HG02938 (cell line): ENCODE measurements at regions not wholly inside any gene's neighbourhood (a gene's known extent, or its start where the extent isn't known, plus 50 kb on each side); places are given as distances from the start of the nearest gene placed in this dataset.
"Not testable (repeated sequence)": the region's sequence is repeated elsewhere in the genome, so short reads cannot be mapped to it uniquely, and the experiment has no call there.

Experiments
- ATAC-seq: cut with Tn5 transposase; IDR thresholded peaks from one replicate; pipeline ENCODE4 v1.9.1; 2021; ENCODE audit warnings: mild to moderate bottlenecking, moderate library complexity; ENCODE audit not compliant: unreplicated experiment

GRCh38 chr9:87357600-87357999 lies 140.1 kb upstream of the DAPK1 start:
- ATAC-seq = no peak

DNA sequence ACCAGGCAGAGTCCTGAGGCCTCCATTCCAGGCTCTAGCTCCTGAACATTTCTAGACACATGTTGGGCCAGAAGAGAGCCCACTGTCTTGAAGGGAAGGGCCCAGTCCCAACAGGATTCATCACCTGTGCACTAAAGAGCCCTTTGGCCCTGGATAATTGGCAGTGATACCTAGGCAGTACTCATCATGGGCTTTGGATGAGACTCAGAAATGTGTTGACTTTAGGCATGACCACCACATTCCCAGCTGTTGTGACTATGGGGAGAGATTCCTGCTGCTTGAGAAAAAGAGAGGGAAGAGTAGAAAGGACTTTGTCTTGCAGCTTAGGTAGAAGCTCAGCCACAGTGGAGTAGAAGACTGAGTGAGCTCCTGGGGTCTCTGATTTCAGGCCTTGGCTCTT lies 138.4 kb upstream of the DAPK1 start:
- ATAC-seq = no peak

- no peak for ATAC-seq
These were observed 137.6 kb upstream of the DAPK1 start for GRCh38 chr9:87359958-87360601.

DNA sequence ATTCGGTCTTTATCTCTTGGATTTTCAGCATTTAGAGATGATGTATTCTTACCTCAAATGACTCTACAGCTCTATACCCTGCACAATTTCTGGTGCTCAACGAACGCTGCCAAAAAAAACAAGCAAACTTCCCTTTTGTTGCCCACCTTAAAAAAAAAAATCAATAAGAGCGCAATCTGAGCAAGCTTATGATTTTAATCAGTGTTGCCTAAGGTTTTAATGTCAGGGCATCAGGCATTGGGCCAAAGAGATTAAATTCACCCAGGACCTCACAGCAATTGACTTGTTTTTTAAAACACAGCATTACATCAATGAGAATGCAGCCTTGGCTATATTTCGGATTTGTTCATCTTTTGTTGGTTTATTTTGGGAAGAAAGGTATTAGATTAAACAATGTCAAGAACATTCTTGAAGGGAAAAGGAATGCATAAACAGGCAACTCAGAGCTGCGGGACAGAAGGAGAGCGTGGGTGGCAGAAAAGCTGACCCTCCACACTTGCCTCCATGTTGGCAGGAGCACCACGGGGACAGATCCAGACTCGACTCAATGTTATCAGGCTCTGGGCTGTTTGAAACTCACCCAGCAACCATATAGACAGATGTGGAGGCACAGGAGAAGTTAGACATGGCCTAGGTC lies 127.5 kb upstream of the DAPK1 start:
- no peak for ATAC-seq

- ATAC-seq = no peak
These were observed 125.8 kb upstream of the DAPK1 start for GRCh38 chr9:87371795-87372355.

GRCh38 chr9:87372356-87372851 lies 125.3 kb upstream of the DAPK1 start:
- ATAC-seq = no peak

GRCh38 chr9:87374023-87374919 lies 123.4 kb upstream of the DAPK1 start:
- not testable (repeated sequence) for ATAC-seq

DNA sequence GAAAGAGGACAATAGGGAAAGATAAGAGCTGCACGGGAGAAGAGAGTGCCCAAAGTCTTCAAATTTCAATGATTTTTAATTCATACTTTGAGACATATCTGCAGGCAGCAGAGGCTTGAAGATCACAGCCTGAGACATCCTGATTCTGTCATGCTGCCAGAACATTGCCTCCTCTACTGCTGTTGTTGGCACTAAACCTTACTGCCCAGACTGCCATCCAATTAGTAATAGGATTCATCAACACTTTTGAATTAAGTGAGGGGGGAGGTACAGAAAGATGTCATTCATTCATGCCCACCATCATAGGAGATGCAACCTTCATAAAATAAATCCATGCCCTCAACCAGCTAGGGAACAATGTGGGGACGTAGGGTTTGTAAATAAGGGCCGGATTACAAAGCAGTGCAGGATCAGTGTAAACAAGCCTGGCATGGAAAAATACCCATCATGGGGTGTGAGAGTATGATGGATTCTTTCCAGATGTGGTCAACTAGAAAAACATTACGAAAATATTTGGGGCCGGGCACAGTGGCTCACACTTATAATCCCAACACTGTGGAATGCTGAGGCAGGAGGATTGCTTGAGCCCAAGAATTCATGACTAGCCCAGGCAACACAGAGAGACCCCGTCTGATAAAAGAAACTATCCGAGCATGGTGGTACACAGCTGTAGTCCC lies 122.1 kb upstream of the DAPK1 start:
- ATAC-seq = no peak

DNA sequence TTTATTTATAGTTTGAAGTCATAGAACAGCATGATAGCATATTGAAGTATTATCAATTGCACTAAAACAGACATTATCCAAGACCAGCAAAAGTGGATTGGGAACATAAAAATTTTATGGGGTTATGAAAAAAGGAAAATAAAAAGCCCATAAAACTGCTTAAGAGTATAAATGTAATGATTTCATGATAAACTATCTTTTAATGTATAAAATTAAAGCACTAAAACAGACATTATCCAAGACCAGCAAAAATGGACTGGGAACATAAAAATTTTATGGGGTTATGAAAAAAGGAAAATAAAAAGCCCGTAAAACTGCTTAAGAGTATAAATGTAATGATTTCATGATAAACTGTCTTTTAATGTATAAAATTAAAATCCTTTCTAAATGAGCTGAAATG lies 119.0 kb upstream of the DAPK1 start:
- no peak for ATAC-seq

DNA sequence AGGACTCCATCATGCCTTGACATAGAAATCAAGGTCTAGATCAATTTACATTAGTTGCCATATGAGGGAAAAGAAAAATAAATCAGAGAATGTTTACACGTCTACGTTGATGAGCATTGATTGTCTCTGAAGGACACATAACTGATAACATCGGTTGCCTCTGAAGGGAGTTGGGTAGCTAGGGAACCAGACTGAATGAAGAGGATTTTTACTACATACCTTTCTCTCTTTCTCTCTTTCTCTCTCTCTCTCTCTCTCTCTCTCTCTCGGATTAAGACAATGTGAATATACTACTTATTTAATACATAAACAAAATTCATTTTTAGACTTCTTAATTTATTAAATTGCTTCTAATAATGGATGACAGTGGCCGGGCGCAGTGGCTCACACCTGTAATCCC lies 118.4 kb upstream of the DAPK1 start:
- no peak for ATAC-seq

- ATAC-seq = no peak
These were observed 116.5 kb upstream of the DAPK1 start for GRCh38 chr9:87381050-87381711.

DNA sequence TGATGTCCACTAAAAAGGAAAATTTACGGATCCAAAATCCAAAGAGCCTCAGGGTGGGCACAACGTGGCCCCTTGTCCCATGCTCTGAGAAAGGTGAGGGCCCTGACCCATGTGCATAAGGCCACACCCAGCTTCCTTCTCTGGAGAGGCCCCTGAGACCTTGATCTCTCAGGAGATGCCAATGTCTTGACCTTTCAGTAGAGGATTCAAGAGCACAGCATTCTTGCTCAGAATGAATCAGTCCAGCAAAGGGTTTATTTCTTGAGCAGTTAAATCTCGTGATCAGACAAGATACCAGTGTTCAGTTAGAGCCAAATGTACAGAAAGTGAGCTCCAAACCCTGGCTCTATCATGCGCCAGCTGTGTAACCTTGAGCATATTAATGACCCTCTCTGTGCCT lies 115.9 kb upstream of the DAPK1 start:
- no peak for ATAC-seq

DNA sequence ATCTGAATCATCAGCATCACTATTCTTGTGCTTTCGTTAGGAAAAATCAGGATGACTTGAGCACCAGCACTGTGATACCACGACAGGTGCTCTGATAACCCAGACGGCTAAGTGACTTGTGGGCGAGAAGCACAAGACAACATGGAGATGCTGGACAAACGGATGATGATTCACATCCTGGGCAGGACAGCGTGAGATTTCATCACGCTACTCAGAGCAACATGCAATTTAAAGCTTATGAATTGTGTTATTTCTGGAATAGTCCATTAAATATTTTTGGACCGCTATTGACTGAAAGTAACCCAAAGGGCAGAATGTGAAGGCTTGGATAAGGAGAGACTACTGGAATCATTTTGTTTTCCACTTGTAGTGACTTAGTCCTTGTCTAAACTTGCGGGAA lies 114.8 kb upstream of the DAPK1 start:
- no peak for ATAC-seq

- ATAC-seq = no peak
These were observed 114.1 kb upstream of the DAPK1 start for GRCh38 chr9:87383344-87384150.

- ATAC-seq = no peak
These were observed 111.1 kb upstream of the DAPK1 start for GRCh38 chr9:87386490-87387025.

DNA sequence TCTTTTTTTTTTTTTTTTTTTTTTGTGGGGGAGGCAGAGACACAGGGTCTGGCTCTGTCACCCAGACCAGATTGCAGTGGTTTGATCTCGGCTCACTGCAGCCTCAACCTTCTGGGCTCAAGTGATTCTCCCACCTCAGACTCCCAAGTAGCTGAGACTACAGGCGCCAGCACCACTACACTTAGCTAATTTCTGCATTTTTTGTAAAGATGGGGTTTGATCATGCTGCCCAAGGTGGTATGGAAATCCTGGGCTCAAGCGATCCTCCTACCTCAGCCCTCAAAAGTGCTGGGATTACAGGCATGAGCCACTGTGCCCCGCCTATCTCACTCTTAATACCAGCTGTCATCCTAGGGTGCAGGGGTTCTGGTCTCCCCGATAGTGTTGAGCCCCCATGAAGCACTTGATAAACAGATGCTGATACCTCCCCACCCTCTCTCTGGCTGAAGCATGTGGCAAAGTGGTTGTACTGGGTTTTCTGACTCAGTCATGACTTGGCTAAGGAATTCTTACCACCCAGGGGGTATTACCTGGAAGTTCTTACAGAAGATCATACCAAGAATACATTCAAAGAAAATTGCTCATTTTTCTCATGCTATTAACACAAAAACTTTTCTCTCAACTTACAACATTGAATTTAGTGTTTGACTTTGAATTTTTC lies 110.2 kb upstream of the DAPK1 start:
- no peak for ATAC-seq

GRCh38 chr9:87388708-87389107 lies 109.0 kb upstream of the DAPK1 start:
- ATAC-seq = not testable (repeated sequence)

DNA sequence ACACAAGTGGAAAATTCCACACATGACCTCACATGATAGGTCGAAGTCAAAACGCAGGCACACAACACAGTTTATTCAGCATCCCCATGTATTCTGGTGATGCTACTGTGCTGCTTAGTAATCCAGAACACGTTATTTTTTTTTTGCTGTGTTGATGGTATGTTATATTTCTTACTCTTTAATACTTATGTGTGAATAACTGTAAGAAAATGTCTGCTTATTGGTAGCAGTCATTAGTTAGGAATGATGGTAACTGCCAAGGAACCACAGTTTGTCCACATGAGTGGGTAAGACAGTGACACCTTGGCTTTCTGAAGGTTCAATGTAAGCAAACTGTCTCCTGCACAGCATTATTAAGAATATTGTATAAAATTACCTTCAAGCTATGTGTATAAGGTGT lies 107.7 kb upstream of the DAPK1 start:
- ATAC-seq = no peak

DNA sequence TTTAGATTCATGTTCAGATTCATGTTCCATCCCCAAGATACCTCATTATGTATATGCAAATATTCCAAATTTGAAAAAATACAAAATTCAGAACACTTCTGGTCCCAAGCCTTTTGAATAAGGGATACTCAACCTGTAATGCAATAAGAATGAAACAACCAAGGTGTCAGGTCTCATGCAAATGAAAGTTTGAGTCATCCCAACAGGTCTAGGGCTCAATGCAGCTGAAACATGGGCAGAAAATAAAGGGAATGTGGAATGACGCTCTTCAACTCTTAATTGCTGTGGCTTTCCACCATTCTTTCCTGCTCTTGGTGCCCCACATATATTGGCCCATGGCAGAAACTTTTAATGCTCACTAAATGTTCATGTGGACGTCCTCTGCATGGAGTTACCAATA lies 107.3 kb upstream of the DAPK1 start:
- no peak for ATAC-seq
